ENCODE measurements at regions not wholly inside any gene's neighbourhood (a gene's known extent, or its start where the extent isn't known, plus 50 kb on each side); places are given as distances from the start of the nearest gene placed in this dataset.

DNA sequence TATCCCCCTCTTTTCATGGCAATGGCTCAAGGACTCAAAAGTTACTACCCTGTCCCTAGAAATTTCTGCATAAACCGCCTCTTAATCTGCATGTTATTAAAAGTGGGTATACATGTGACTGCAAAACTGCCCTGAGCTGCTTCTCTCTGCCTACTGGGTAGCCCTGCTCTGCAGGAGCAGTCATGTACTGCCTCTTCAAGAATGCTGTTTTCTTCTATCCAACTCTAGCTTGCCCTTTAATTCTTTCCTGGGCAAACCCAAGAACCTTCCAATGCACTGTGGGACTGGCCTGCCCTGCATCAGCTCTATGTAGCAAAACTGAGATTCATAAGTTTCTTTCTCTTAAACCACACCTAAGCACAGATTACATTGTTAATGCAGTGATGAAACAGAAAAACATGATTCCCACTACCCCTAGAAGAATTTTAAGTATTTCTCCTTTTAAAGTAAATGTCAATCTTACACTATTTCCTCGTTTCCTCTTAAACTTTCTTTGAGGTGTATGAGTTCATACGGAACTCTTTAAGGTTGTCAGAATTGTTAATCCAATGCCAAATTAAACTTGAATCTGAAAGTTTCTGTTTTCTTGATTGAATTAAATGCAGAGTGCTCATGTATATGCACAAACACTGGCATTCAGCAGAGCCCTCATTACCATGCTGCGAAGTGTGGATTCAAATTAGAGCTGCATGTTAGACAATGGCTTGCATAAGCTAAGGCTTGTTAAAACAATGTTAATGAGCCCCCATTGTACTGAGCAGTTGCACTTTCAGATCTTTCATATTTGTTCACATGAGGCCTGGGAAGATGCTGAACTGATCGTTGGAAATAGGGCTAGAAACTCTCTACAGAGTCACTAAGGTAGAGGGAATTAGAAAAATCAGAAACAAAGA lies 669.9 kb upstream of the PCDH20 start:
- POLR2A ChIA-PET = no interaction called here
- CTCF ChIA-PET = no interaction called here

DNA sequence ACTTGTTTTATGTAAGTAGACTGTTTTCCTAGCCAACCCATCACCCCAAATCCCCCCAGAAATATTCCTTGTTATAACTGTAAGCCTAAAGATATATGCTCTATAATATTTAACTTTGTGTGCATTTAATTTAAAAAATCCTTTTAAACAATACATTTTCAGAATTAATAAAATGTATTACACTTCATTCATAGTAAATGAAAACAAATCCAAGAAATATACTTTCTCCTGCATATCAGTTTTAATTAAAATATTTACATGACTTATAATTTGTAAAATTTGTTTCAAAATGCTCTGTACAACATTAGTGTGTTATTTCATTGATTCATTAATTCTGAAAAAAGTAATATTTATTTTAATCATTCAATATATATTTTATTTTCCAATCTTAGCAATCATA lies 669.1 kb upstream of the PCDH20 start:
- ChIA-PET CTCF (no interaction called here), POLR2A (no interaction called here)

DNA sequence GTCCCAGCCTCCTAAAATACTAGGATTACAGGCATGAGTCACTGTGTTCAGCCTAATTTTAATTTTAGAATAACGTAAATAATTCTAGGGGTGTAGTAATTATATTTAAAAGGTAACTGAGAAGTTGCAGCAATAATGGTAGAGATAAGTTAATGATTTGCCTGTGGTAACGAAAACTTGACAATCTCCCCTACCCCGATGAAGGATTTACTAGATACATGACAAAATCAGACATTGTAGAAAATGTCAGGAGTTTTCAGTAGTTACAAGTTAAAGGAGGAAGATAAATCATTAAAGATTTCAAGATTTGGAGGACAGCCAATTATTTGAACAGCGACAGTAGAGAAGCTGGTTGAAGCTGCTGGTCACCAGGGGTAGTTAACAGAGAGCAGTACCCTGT lies 652.2 kb upstream of the PCDH20 start:
- CTCF ChIA-PET = no interaction called here
- POLR2A ChIA-PET = no interaction called here

DNA sequence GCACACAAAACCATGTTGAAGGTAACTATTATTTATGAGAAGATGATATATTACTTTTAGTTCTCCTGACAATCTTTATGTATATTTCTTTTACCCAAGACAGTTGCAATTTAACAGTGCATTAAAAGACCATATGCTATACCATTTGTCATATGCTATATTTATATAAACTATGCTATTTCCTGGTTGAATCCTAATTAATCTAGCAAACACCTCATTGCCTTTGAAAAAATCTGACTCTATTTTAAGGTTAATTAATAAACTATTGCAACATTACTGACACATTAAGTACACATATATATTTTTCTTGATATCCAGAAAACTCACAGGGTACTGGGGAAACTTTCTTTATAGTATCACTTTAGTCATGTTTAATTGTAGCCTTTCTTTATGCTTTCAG lies 649.4 kb upstream of the PCDH20 start:
- CTCF ChIA-PET = no interaction called here
- POLR2A ChIA-PET = no interaction called here

DNA sequence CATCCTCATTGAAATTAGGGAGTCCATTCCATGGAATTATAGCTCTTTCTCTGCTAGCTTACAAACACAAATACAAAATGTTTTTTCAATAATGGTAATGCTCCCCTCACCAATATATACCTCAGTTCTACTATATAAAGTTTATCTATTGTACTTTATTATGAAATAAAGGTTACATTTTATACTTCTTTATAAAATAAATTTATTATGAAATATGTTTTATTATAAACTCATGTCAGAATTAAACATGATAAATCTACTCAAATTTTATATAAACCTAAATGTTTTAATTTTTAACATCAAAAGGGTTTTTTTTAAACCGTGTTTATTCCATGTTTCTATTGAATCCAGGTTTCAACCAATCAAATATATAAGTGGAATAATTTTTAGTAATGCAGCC lies 646.1 kb upstream of the PCDH20 start:
- ChIA-PET POLR2A (no interaction called here), CTCF (no interaction called here)

DNA sequence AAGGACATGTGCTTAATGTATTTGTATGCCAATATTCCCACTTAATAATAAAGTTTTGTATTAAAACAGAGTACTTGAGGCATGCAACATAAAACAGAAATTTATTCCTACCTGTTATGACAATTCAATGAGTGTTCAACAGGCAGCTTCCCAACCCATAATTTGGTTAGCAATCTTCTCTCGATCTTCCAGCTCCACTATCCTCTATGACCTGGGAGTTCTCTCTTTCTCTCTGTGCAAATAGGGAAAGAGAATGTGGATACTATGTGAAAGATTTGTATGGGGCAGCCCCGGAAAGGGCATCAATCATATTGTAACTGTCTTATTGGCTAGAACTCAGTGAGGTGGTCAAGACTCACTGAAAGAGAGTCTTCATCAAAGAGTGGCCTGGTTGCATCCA lies 644.9 kb upstream of the PCDH20 start:
- ChIA-PET CTCF (no interaction called here), POLR2A (no interaction called here)

DNA sequence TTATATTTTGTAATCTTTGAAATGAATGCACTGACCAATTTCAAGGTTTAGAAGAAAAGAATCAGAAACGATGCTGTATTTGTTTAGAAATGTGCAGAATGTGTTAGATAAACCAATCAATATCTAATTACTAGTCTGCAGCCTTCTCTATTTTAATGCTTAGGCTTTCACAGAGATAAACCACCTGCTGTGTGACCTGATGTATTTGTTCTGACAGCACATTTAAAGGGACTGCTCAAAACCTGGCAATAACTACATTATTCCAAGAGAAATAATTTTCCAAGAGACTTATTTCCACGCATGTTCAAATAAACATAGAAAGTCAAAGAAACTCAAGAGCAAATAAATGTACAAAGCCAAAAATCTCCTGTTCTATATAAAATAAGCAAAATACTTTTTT lies 641.6 kb upstream of the PCDH20 start:
- CTCF ChIA-PET = no interaction called here
- POLR2A ChIA-PET = no interaction called here

DNA sequence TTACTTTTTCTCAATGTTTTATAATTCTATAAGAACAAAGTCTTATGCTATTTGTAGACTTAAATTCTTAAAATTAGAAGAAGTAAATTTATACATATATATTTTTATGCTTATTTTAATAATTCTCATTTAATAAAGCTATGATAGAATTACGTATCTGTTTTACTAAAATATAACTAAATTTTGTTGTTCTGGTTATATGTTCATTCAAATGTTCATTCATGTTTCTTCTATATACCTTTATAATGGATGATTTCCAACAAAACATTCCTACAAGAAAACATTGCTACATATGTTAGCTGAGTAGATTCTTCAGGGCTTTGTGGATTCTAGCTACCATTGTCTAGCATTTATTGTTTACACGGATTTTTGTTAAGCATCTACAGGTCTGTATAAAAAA lies 634.3 kb upstream of the PCDH20 start:
- POLR2A ChIA-PET = no interaction called here
- CTCF ChIA-PET = no interaction called here

DNA sequence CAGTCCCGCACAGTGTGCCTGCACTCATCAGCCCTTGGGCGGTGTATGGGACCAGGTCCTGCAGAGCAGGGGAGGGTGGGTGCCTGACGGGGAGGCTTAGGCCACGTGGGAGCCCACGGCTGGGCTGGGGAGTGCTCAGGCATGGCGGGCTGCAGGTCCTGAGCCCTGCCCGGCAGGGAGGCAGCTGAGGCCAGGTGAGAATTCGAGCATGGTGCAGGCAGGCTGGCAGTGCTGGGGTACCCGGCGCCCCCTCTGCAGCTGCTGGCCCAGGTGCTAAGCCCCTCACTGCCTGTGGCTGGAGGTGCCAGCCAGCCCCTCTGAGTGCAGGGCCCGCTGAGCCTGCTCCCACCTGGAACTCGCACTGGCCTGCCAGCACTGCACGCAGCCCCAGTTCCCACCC lies 630.9 kb upstream of the PCDH20 start:
- POLR2A ChIA-PET = no interaction called here
- CTCF ChIA-PET = no interaction called here

DNA sequence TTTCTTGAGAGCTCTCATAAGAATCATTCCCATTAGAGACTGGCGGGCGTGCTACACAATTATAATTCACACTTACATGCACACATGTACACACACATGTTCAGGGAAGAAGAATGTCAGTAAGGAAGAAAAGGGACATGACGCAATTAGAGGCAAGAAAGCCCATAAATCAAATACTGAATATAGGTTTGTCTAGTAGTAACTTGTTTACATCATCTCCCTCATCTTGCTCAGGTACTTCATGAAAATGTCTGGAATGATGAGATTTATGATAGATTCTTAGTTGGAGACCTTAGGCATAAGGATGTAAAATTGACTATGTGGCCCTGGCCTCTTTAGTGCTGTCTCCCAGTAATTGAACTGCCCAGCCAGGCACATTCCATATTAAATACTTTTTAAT lies 628.0 kb upstream of the PCDH20 start:
- CTCF ChIA-PET = no interaction called here
- POLR2A ChIA-PET = no interaction called here

DNA sequence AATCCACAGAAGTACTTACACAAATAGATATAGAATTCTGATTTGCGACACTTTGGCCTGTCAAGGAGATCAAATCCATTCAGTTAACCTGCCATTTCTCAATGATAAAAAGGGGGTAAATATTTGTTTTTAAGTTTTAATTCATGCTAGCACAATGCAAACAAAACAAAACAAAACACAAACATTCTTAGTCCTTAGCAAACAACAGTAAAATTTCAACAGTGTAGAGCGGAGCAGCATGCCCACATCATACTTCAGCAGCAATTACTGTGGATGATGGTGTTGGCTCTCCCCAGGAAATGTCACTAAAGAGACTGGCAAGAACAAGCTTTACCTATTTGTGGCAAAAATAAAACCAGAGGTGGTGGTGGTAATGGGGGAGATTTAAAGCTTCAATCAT lies 625.2 kb upstream of the PCDH20 start:
- ChIA-PET POLR2A (no interaction called here), CTCF (no interaction called here)

DNA sequence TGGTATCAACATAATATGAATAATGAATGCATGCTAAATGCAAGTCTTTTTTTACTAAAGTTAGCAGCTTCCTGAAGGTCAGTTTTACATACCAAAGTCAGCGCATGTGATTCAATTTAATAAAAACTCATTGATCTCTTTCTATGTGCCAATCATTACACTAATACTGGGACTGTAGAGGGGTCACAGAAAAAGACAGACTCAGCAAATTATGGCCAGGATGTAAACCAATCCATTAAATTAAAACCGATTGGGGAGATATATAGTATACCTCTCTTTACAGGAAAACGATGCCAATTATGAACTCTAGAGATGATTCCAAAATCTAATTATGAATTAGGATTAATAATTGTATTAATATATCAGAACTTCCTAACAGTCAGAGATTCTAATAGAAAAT lies 624.4 kb upstream of the PCDH20 start:
- POLR2A ChIA-PET = no interaction called here
- CTCF ChIA-PET = no interaction called here

DNA sequence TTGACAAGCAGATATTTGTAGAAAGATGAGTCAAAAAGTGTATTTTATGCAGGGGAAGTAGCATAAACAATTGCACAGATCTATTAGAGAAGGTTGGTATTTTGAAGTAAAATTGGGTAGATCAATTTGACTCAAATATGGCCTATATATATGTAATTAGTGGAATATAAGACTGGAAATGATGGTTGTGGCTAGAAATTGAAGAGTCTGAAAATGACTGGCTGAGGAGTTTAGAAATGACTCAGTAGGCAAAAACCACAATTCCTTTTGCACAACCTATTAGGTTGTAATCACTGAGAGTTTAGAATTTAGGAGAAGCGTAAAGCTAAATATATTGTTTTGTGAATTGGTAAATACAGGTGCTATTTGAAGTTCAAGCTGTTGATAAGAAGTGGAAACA lies 622.6 kb upstream of the PCDH20 start:
- CTCF ChIA-PET = no interaction called here
- POLR2A ChIA-PET = no interaction called here

DNA sequence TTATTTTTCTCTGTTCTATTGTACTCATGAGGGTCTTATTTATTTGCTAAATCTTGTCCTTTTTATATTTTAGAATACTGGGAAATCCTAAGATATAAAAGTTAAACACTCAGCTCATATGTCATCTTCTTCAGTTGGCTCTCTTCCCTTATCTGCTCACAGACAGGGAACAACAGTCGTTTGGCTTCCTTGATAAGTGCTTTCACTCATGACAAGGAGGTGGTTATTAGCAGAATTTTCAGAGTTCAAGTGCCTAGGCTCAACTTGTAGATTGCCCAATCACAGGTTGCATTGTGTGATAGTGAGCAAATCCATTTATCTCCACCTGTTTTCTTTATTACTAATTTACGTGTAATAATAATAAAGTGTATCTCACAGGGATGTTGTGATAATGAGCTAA lies 620.3 kb upstream of the PCDH20 start:
- POLR2A ChIA-PET = no interaction called here
- CTCF ChIA-PET = no interaction called here

DNA sequence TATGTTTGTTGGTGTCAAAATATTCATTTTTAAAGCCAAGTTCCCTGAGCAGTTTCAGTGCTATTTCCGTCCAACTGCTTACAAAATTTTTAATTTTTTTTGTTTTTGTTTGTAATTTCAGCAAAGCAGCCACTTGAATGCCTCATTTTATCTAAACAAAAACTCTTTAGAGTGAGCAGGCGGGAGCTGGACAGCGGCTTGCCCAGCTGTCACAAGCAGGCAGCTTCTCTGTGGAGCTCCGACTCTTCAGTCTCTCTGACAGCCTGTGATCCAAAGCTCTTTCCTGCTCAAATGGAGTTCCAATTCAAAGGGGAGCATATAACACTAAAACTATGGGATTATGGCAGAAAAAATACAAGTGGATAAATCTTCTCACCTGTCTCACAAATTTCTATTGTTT lies 618.3 kb upstream of the PCDH20 start:
- CTCF ChIA-PET = no interaction called here

DNA sequence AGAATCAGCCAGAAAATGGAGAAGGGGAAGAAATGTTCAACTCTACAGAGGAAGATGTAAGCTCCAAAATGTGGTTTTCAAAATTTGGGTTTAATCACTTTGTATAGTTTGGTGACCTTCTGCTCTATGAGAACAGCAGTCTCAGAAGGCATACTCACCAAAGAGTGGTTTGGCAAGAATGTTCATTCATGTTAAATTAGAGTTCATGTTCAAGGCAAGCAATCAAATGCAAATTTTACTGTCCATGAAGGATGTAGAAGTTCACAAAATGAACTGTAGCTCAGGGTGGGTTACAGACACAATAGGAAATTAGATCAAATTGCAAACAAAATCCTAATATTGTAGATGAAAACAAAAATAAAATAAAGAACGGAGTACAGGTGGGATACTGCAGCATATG lies 606.7 kb upstream of the PCDH20 start:
- CTCF ChIA-PET = no interaction called here
- POLR2A ChIA-PET = no interaction called here

More for the DNA sequence above, 618.3 kb upstream of the PCDH20 start:
- POLR2A ChIA-PET = no interaction called here

DNA sequence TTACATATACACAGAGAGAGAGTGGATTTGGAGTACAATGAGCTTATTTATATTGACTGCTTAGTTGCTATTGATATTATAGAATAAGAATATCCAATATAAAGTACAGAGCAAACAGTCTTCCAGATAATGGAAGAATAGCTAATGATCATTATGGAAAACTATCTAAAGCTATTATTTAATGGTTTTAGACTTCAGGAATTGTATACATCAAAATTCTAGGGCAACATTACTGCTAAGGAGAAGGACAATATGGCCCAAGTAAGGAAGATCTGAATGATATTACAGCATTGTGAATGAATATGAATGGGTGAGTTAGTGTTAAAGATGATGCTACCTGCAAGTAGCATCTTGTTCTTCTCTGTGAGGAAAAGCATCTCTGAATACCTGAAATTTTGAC lies 604.2 kb upstream of the PCDH20 start:
- ChIA-PET POLR2A (no interaction called here), CTCF (no interaction called here)

DNA sequence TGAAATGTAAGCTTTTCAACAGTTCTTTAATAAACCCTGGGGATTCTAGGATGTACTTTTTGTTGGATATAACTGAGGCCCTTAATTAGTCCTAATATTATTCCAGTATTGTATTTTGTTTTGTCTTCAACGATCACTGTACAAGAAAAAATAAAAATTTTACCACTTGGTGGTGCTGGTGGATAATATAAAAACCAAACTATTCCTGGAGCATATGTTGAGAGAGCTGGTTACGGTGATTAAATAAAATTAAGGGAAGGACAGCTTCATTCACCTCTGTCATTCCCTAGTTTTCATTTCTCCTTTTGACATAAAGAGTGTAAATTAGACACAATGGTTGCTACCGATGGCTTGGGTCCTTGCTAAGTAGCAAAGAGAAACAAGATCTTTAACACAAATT lies 598.6 kb upstream of the PCDH20 start:
- CTCF ChIA-PET = no interaction called here
- POLR2A ChIA-PET = no interaction called here

DNA sequence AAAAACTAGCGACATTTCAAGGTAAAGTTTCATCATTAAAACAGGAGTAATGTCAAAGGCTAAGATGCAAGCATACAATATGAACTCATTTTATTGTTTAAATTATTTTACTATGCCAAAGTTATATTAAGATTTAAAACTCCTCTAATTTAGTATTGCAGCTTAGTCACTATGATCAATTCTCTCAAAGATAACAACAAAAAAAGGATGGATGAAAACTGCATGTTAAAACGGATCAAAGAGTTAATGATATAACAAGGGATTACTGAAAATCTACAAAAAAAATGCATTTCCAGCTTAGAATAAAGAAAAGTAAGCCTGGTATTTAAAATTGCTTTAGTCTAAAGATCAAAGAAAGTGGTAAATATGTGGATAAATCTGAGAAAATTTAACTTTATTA lies 587.8 kb upstream of the PCDH20 start:
- ChIA-PET POLR2A (no interaction called here), CTCF (no interaction called here)

DNA sequence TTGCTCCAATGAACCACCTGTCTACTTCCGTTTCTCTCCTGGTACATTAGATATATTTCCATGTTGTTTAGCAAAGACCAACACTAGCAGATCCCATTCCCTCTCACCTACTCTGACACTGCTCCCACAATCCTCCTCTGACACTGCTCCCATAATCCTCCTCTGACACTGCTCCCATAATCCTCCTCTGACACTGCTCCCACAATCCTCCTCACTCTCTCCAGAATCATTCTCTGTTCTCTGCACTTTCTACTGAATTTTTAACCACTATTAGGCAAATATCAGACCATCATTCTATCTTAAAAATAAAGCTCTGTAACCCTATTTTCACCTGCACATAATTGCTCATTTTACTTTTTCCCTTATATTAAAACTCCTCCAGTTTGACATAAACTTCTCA lies 578.5 kb upstream of the PCDH20 start:
- ChIA-PET POLR2A (no interaction called here), CTCF (no interaction called here)

DNA sequence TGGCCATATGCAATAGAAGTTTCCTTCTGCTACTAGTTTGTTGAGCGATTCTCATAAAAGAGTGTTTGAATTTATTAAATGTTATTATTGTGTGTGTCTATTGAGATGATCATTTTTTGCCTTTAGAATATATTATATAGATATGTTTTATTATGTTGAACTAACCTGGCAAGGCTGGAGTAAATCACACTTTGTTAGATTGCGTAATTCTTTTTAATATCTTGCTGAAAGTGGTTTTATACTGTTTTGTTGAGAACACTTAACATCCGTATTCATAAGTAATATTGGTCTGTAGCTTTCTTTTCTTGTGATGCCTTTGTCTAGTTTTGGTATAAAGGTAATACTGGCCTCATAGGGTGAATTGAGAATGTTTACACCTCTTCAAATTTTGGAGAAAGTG lies 574.3 kb upstream of the PCDH20 start:
- ChIA-PET POLR2A (no interaction called here), CTCF (interaction anchor here (0.5 kb wide), 1 partner anchor 1810 kb away, joined by 3 read pairs; no protein-coding TSS in a partner anchor)

DNA sequence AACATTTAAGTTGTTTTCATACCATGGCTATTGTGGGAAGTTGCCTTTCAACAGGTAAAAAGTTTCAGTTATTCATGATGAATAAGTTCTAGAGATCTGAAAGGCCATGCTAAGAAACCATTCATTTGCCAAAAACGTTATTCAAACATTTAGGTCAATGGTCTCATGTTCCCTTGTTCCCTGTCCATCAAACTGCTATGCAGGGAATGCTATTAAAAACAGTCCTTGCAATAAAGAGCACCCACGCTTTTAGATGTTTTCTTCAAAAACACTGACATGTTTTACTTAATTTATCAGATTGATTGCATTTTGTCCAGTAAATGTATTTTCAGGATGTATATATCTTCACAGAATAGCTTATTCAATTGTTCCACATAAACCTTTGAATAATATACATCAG lies 573.2 kb upstream of the PCDH20 start:
- CTCF ChIA-PET = no interaction called here
- POLR2A ChIA-PET = no interaction called here

DNA sequence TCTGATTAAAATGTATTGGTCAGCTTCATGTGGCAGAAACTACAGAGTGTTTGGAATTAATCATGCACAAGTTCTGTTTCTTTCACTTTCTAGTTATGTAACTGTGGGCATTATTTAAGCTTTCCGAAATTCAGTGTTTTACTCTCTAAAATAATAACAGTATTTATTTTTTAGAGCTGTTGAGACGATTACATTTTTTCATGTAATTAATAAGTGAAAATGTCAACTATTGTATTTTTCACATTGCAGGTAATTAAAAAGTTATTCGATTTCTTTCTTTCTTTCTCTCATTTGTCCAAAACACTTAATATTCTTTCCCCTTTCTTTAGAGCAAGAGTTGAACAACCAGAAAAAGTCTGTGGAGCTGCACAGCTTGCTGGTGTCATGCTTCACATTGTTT lies 559.4 kb upstream of the PCDH20 start:
- POLR2A ChIA-PET = no interaction called here
- CTCF ChIA-PET = no interaction called here

Measured in activated CD8-positive, alpha-beta memory T cell treated with anti-CD3 and anti-CD28 coated beads for 36 hours (primary cell).